A549 (cell line): ENCODE measurements at regions not wholly inside any gene's neighbourhood (a gene's known extent, or its start where the extent isn't known, plus 50 kb on each side); places are given as distances from the start of the nearest gene placed in this dataset.

Experiments
- ATAC-seq, 2 experiments: fragments of 200-7000 bp in 1 of 2; fragments of >200 bp in 1 of 2; cut with Nextera tagmentation in 1 of 2; cut with Tn5 transposase in 1 of 2; 3 replicates each; pipeline versions ENCODE4 v1.8.0 to v1.9.1; 2018 to 2020; ENCODE audit warnings: mild to moderate bottlenecking in 1 of 2, moderate library complexity in 1 of 2
- CTCF ChIA-PET: fragments of 300-600 bp; sonication (Branson Sonifier 250); formaldehyde crosslinking; extraction: SDS; loops from one replicate; lab custom pipeline; 2021; ENCODE audit warnings: antibody characterized with exemption, inconsistent platforms; lab: Yijun Ruan, JAX
- POLR2A ChIA-PET: fragments of 350-600 bp; formaldehyde crosslinking; extraction: SDS; loops from one replicate; lab custom pipeline; 2021; ENCODE audit warnings: antibody characterized with exemption, inconsistent platforms; lab: Yijun Ruan, JAX
- DNase-seq, 2 experiments: peaks; one replicate each; pipeline versions ENCODE4 v3.0.0 to v3.0.0-alpha.2; 2011 to 2016; ENCODE audit warnings: low read depth in 1 of 2, low spot score in 1 of 2
- FAIRE-seq: peaks from 2 replicates; lab custom pipeline; 2011; peaks lifted over from hg19 to GRCh38; lab: Jason Lieb, UNC
- H3K27ac ChIP-seq, 2 experiments: fragments of >200 bp; sonication (Bioruptor Twin); formaldehyde crosslinking; 3 replicates each; pipeline ENCODE4 v1.5.1; 2016 to 2017
- H3K4me1 ChIP-seq: fragments of >200 bp; sonication (Bioruptor Twin); formaldehyde crosslinking; 3 replicates; pipeline ENCODE4 v1.6.1; 2016
- H3K4me2 ChIP-seq: fragments of >200 bp; sonication (Bioruptor Twin); formaldehyde crosslinking; 3 replicates; pipeline ENCODE4 v1.6.1; 2016
- H3K4me3 ChIP-seq: fragments of >200 bp; sonication (Bioruptor Twin); formaldehyde crosslinking; 3 replicates; pipeline ENCODE4 v1.5.1; 2016
- H3K9me3 ChIP-seq: fragments of >200 bp; sonication (Bioruptor Twin); formaldehyde crosslinking; 3 replicates; pipeline ENCODE4 v1.6.1; 2016
- CBX2 ChIP-seq: fragments of 200-600 bp; sonication (generic); IDR thresholded peaks from 2 replicates; pipeline ENCODE4 v1.6.1; 2016; ENCODE audit warnings: low read depth, mild to moderate bottlenecking, borderline replicate concordance
- CBX8 ChIP-seq: fragments of 200-600 bp; sonication (generic); IDR thresholded peaks from 2 replicates; pipeline ENCODE4 v1.6.1; 2016
- CEBPB ChIP-seq, 2 experiments: fragments of >200 bp in 1 of 2; sonication (Bioruptor Twin) in 1 of 2; formaldehyde crosslinking in 1 of 2; IDR thresholded peaks; 2 replicates each; pipeline ENCODE4 v1.6.1; 2012 to 2016
- CHD2 ChIP-seq: fragments of 150-350 bp; IDR thresholded peaks from 2 replicates; pipeline ENCODE4 v1.6.1; 2014; ENCODE audit warnings: low read length; ENCODE audit not compliant: partially characterized antibody
- EHF ChIP-seq: fragments of 250-450 bp; sonication (Bioruptor Pico); IDR thresholded peaks from 2 replicates; pipeline ENCODE4 v1.5.0; 2020; ENCODE audit warnings: mild to moderate bottlenecking
- EHMT2 ChIP-seq: fragments of 200-600 bp; sonication (generic); IDR thresholded peaks from 2 replicates; pipeline ENCODE4 v1.6.1; 2016; ENCODE audit warnings: antibody characterized with exemption, low read depth, mild to moderate bottlenecking, moderate library complexity
- ESRRA ChIP-seq: fragments of 150-350 bp; IDR thresholded peaks from 2 replicates; pipeline ENCODE4 v1.6.1; 2014; ENCODE audit warnings: mild to moderate bottlenecking, low read length, borderline replicate concordance
- FOSL2 ChIP-seq, 2 experiments: fragments of 450-650 bp in 1 of 2; fragments of >200 bp in 1 of 2; sonication (Bioruptor Twin) in 1 of 2; formaldehyde crosslinking; IDR thresholded peaks; 2 replicates each; pipeline versions ENCODE4 v1.5.0 to v1.6.1; 2016 to 2020; ENCODE audit warnings: mild to moderate bottlenecking in 1 of 2, moderate library complexity in 1 of 2
- FOXS1 ChIP-seq: fragments of 250-450 bp; sonication (Bioruptor Pico); IDR thresholded peaks from 2 replicates; pipeline ENCODE4 v1.5.0; 2020; ENCODE audit warnings: mild to moderate bottlenecking, moderate library complexity
- HES2 ChIP-seq: fragments of >200 bp; sonication (Bioruptor Twin); formaldehyde crosslinking; IDR thresholded peaks from 2 replicates; pipeline ENCODE4 v1.6.1; 2016
- HOXA7 ChIP-seq: fragments of 250-450 bp; sonication (Bioruptor Pico); IDR thresholded peaks from 2 replicates; pipeline ENCODE4 v1.5.0; 2020; ENCODE audit warnings: mild to moderate bottlenecking, moderate library complexity
- HOXB13 ChIP-seq: fragments of 250-450 bp; sonication (Bioruptor Pico); IDR thresholded peaks from 2 replicates; pipeline ENCODE4 v1.5.0; 2020; ENCODE audit warnings: low read depth, mild to moderate bottlenecking, moderate library complexity
- JUN ChIP-seq, 2 experiments: fragments of >200 bp; sonication (Bioruptor Twin); formaldehyde crosslinking; IDR thresholded peaks; 2 replicates in 1 of 2; 3 replicates in 1 of 2; pipeline ENCODE4 v1.6.1; 2016 to 2017
- KDM5A ChIP-seq: fragments of 200-600 bp; sonication (generic); IDR thresholded peaks from 2 replicates; pipeline ENCODE4 v1.6.1; 2016; ENCODE audit warnings: antibody characterized with exemption, mild to moderate bottlenecking
- MAFK ChIP-seq: fragments of 450-650 bp; IDR thresholded peaks from 2 replicates; pipeline ENCODE4 v1.6.1; 2014; ENCODE audit not compliant: partially characterized antibody
- MAZ ChIP-seq: fragments of 150-350 bp; IDR thresholded peaks from 2 replicates; pipeline ENCODE4 v1.6.1; 2014; ENCODE audit warnings: antibody characterized with exemption, low read depth, low read length, borderline replicate concordance
- NR3C1 ChIP-seq: fragments of >200 bp; sonication (Bioruptor Twin); formaldehyde crosslinking; IDR thresholded peaks from 3 replicates; pipeline ENCODE4 v1.6.1; 2017
- POLR2AphosphoS2 ChIP-seq: conservative IDR thresholded peaks from 2 replicates; pipeline ENCODE4 v1.6.1; 2012; ENCODE audit warnings: low read length, improper control_type of control experiment, inconsistent platforms
- RAD21 ChIP-seq, 2 experiments: fragments of >200 bp in 1 of 2; sonication (Bioruptor Twin) in 1 of 2; formaldehyde crosslinking in 1 of 2; IDR thresholded peaks in 1 of 2; conservative IDR thresholded peaks in 1 of 2; 2 replicates in 1 of 2; 3 replicates in 1 of 2; pipeline ENCODE4 v1.6.1; 2012 to 2018; ENCODE audit warnings: inconsistent platforms in 1 of 2
- RARB ChIP-seq: fragments of 250-450 bp; sonication (Bioruptor Pico); IDR thresholded peaks from 2 replicates; pipeline ENCODE4 v1.8.0; 2021; ENCODE audit warnings: mild to moderate bottlenecking, moderate library complexity
- RFX5 ChIP-seq: fragments of 450-650 bp; IDR thresholded peaks from 2 replicates; pipeline ENCODE4 v1.7.1; 2014; ENCODE audit warnings: antibody characterized with exemption, mild to moderate bottlenecking, moderate library complexity
- SMC3 ChIP-seq: fragments of >200 bp; sonication (Bioruptor Twin); formaldehyde crosslinking; IDR thresholded peaks from 3 replicates; pipeline ENCODE4 v1.6.1; 2018; ENCODE audit warnings: inconsistent platforms
- SREBF2 ChIP-seq: fragments of 450-650 bp; IDR thresholded peaks from 2 replicates; pipeline ENCODE4 v1.6.1; 2014; ENCODE audit warnings: mild to moderate bottlenecking, moderate library complexity
- ZFP36 ChIP-seq: fragments of 450-650 bp; IDR thresholded peaks from 2 replicates; pipeline ENCODE4 v1.6.1; 2014; ENCODE audit warnings: borderline replicate concordance; ENCODE audit not compliant: partially characterized antibody
- ZNF302 ChIP-seq: fragments of 250-450 bp; sonication (Bioruptor Pico); IDR thresholded peaks from 2 replicates; pipeline ENCODE4 v1.9.0; 2021; ENCODE audit warnings: inconsistent platforms, mild to moderate bottlenecking, moderate library complexity
- WGBS: methylation state at CpG from one replicate; pipeline ENCODE4 v1.1.6; 2017; ENCODE audit errors: missing lambda C conversion rate; 5-methylcytosine and 5-hydroxymethylcytosine counted together
- TF ChIP-seq, protein P1 (sequence below): fragments of >200 bp; sonication (Bioruptor Twin); formaldehyde crosslinking; IDR thresholded peaks from 3 replicates; pipeline ENCODE4 v1.6.1; 2016
- TF ChIP-seq, protein P2 (sequence below): IDR thresholded peaks from 2 replicates; pipeline ENCODE4 v1.6.1; 2012
- TF ChIP-seq, protein P3 (sequence below): fragments of >200 bp; sonication (Bioruptor Twin); formaldehyde crosslinking; IDR thresholded peaks from 3 replicates; pipeline ENCODE4 v1.5.1; 2016

DNA sequence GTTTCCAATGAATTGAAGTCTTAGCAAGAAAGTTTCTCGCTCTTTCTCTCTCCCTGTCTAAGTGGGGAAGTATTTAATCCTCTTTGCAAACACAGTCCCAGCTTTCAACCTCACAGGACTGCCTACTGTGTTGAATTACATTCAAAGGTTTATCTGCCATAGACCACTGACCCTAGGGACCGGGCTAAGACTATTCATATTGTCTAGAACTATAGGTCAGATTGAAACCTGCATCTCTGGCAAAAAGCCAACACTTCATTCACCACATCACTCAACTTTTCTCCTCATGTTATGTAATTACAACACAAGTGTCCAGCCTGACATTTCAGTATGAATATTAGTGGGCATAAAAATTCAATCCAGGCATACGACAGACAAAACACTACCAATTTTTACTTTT, 314.7 kb upstream of the RSPO3 start:
- H3K9me3 ChIP-seq = no peaks in the 10 kb centered on the region
- ChIA-PET POLR2A (no interaction called here), CTCF (interaction anchor here (0.7 to 2.4 kb wide), 13 partner anchors 8 to 808 kb away, joined by 3 to 11 read pairs (median 4); no protein-coding TSS in a partner anchor)
- ATAC-seq = no peak
- no peak overlapping the region for H3K27ac ChIP-seq
- FAIRE-seq = no peak
- peak overlapping the region; percentile 43; the same call in 2 of the 3 replicates for H3K4me2 ChIP-seq
- peaks cover 7% of the 10 kb centered on the region; the same call in 2 of the 3 replicates for H3K4me1 ChIP-seq
- no peak for DNase-seq
- no peak for TF ChIP-seq RAD21 (conservative IDR thresholded peaks at IDR 0.05 in 1 of 2, IDR thresholded peaks at IDR 0.05 in 1 of 2)
- no peak for TF ChIP-seq FOXS1 (CRISPR knock-in tag)
- TF ChIP-seq MAZ = no peak
- TF ChIP-seq FOSL2 (IDR thresholded peaks at IDR 0.05) = no peak
- TF ChIP-seq FOSL2 (CRISPR knock-in tag; IDR thresholded peaks at IDR 0.05) = no peak
- TF ChIP-seq, protein P1, sequence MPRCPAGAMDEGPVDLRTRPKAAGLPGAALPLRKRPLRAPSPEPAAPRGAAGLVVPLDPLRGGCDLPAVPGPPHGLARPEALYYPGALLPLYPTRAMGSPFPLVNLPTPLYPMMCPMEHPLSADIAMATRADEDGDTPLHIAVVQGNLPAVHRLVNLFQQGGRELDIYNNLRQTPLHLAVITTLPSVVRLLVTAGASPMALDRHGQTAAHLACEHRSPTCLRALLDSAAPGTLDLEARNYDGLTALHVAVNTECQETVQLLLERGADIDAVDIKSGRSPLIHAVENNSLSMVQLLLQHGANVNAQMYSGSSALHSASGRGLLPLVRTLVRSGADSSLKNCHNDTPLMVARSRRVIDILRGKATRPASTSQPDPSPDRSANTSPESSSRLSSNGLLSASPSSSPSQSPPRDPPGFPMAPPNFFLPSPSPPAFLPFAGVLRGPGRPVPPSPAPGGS = no peak
- TF ChIP-seq, protein P2, sequence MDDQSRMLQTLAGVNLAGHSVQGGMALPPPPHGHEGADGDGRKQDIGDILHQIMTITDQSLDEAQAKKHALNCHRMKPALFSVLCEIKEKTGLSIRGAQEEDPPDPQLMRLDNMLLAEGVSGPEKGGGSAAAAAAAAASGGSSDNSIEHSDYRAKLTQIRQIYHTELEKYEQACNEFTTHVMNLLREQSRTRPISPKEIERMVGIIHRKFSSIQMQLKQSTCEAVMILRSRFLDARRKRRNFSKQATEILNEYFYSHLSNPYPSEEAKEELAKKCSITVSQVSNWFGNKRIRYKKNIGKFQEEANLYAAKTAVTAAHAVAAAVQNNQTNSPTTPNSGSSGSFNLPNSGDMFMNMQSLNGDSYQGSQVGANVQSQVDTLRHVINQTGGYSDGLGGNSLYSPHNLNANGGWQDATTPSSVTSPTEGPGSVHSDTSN = no peak
- no peak for TF ChIP-seq HOXA7 (CRISPR knock-in tag)
- 58% methylated on average over 3 of the region's 3 CpGs for WGBS
- H3K4me3 ChIP-seq = no peak overlapping the region

DNA sequence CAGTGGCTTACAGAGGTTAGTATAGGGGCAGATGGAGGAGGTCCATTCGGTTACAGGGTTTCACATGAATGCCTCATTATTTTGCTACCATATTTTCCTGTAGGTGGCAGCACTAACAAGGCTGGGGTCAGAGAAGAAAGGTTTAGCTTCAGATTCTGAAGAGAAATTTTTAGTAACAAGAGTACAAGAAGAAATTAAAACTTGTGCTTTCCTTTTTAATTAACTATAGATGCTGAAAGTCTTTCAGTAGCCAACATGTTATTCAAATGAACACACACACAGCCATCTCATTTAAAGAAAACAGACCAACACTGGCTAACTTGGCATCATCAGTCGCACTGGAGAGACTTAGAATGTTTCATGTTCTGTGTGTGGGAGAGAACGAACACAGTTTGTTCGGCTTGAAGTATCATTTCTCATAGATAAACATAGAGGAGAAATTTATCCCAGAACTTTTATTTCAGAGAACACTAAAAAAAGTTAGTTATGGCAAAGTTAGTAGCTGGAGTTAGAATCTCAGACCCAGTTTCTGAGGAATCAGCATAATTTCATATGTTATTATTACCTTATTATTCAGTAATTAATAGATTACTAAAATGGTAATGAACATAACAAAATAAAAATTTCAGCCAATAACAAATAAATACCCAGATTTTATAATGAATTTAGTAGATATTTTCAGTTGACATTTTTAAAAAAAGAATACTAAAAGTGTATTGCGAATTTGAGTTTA, 314.0 kb upstream of the RSPO3 start:
- H3K9me3 ChIP-seq = no peaks in the 10 kb centered on the region
- POLR2A ChIA-PET = interaction anchor here (0.5 kb wide), 1 partner anchor 297 kb away, joined by 5 read pairs; no protein-coding TSS in a partner anchor
- ATAC-seq (peak; percentile 85 to 91), FAIRE-seq (no peak), DNase-seq (peak; percentile 8 to 56)
- H3K4me3 ChIP-seq = no peak overlapping the region
- H3K4me1 ChIP-seq = peaks cover 7% of the 10 kb centered on the region; the same call in 2 of the 3 replicates
- CTCF ChIA-PET = interaction anchor here (0.6 to 2.4 kb wide), 20 partner anchors 8 to 809 kb away, joined by 3 to 11 read pairs (median 4); no protein-coding TSS in a partner anchor
- H3K27ac ChIP-seq = 0 out of 6 replicates have a peak overlapping the region, but pooled peaks have one; percentile 3 to 4
- H3K4me2 ChIP-seq = peak overlapping the region; percentile 43
- WGBS = 43% methylated on average over 5 of the region's 5 CpGs
- TF ChIP-seq RAD21 (conservative IDR thresholded peaks at IDR 0.05 in 1 of 2, IDR thresholded peaks at IDR 0.05 in 1 of 2) (peak; percentile 78 to 81), FOXS1 (CRISPR knock-in tag) (no peak), SMC3 (peak; percentile 72), HES2 (no peak), MAFK (peak; percentile 62)
- TF ChIP-seq, protein P3, sequence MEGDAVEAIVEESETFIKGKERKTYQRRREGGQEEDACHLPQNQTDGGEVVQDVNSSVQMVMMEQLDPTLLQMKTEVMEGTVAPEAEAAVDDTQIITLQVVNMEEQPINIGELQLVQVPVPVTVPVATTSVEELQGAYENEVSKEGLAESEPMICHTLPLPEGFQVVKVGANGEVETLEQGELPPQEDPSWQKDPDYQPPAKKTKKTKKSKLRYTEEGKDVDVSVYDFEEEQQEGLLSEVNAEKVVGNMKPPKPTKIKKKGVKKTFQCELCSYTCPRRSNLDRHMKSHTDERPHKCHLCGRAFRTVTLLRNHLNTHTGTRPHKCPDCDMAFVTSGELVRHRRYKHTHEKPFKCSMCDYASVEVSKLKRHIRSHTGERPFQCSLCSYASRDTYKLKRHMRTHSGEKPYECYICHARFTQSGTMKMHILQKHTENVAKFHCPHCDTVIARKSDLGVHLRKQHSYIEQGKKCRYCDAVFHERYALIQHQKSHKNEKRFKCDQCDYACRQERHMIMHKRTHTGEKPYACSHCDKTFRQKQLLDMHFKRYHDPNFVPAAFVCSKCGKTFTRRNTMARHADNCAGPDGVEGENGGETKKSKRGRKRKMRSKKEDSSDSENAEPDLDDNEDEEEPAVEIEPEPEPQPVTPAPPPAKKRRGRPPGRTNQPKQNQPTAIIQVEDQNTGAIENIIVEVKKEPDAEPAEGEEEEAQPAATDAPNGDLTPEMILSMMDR = peak; percentile 75

- ChIA-PET CTCF (interaction anchor here (1.6 kb wide), 1 partner anchor 385 kb away, joined by 4 read pairs; no protein-coding TSS in a partner anchor), POLR2A (no interaction called here)
- Histone ChIP-seq H3K27ac (no peak overlapping the region), H3K9me3 (no peaks in the 10 kb centered on the region), H3K4me3 (no peak overlapping the region), H3K4me1 (peaks cover 7% of the 10 kb centered on the region; the same call in 2 of the 3 replicates), H3K4me2 (no peak overlapping the region)
- ATAC-seq (no peak), DNase-seq (no peak), FAIRE-seq (no peak)
- 56% methylated on average over 1 of the region's 1 CpG for WGBS
- TF ChIP-seq NR3C1 (no peak), POLR2AphosphoS2 (no peak), SREBF2 (no peak), CBX2 (no peak), KDM5A (no peak), EHF (CRISPR knock-in tag) (no peak), ESRRA (no peak), SMC3 (no peak), CEBPB (IDR thresholded peaks at IDR 0.05) (no peak), EHMT2 (no peak), HOXB13 (CRISPR knock-in tag) (no peak), JUN (IDR thresholded peaks at IDR 0.05) (no peak), RFX5 (no peak), ZFP36 (no peak), RARB (CRISPR knock-in tag) (no peak), ZNF302 (no peak), CBX8 (no peak), MAFK (no peak), HOXA7 (CRISPR knock-in tag) (no peak), CHD2 (no peak)
Measured at GRCh38 chr6:126805861-126806260, 312.6 kb upstream of the RSPO3 start.
